SK-N-SH (cell line): ENCODE measurements at regions not wholly inside any gene's neighbourhood (a gene's known extent, or its start where the extent isn't known, plus 50 kb on each side); places are given as distances from the start of the nearest gene placed in this dataset.

Experiments
- CTCF ChIA-PET: fragments of 300-600, 350-600 bp; formaldehyde crosslinking; extraction: SDS; loops from one replicate; lab custom pipeline; 2021; lab: Yijun Ruan, JAX
- POLR2A ChIA-PET: fragments of 350-600 bp; sonication (Branson Sonifier 250); formaldehyde crosslinking; extraction: SDS; loops from one replicate; lab custom pipeline; 2020; ENCODE audit warnings: antibody characterized with exemption, inconsistent platforms; lab: Yijun Ruan, JAX
- DNase-seq: peaks from one replicate; pipeline ENCODE4 v3.0.0; 2012
- H2AFZ ChIP-seq: fragments of 200-600 bp; sonication (generic); 2 replicates; pipeline ENCODE4 v1.8.1; 2016; ENCODE audit warnings: antibody characterized with exemption, mild to moderate bottlenecking, low read depth
- H3F3A ChIP-seq: fragments of 200-600 bp; sonication (generic); replicated peaks from 2 replicates; pipeline ENCODE3; 2016; ENCODE audit warnings: antibody characterized with exemption, mild to moderate bottlenecking; ENCODE audit not compliant: insufficient read depth
- H3K27ac ChIP-seq, 2 experiments: fragments of 200-500 bp in 1 of 2; fragments of 200-600 bp in 1 of 2; sonication (Bioruptor generic) in 1 of 2; sonication (generic), shearing (Covaris generic) in 1 of 2; 2 replicates each; pipeline versions ENCODE4 v1.5.1 to v1.6.1; 2014 to 2016; ENCODE audit warnings: low read depth in 2 of 2, inconsistent platforms in 1 of 2, low read length in 1 of 2, mild to moderate bottlenecking in 1 of 2, mixed read lengths in 1 of 2
- H3K27me3 ChIP-seq: fragments of 200-600 bp; sonication (generic), shearing (Covaris generic); 2 replicates; pipeline ENCODE4 v1.6.1; 2016; ENCODE audit warnings: mixed run types; ENCODE audit not compliant: insufficient read depth
- H3K36me3 ChIP-seq, 2 experiments: fragments of 200-500 bp in 1 of 2; fragments of 200-600 bp in 1 of 2; sonication (Bioruptor generic) in 1 of 2; sonication (generic) in 1 of 2; replicated peaks in 1 of 2; 2 replicates each; pipeline versions ENCODE3 to v1.5.1; 2014 to 2016; ENCODE audit warnings: low read length in 1 of 2, mild to moderate bottlenecking in 1 of 2; ENCODE audit not compliant: insufficient read depth in 2 of 2, control insufficient read depth in 1 of 2
- H3K4me1 ChIP-seq, 2 experiments: fragments of 200-500 bp in 1 of 2; fragments of 200-600 bp in 1 of 2; sonication (Bioruptor generic) in 1 of 2; sonication (generic), shearing (Covaris generic) in 1 of 2; 2 replicates each; pipeline versions ENCODE4 v1.5.1 to v1.6.1; 2014 to 2016; ENCODE audit warnings: low read depth in 1 of 2, low read length in 1 of 2, mixed run types in 1 of 2; ENCODE audit not compliant: insufficient read depth in 2 of 2, control insufficient read depth in 1 of 2
- H3K4me2 ChIP-seq: fragments of 200-600 bp; sonication (generic), shearing (Covaris generic); 2 replicates; pipeline ENCODE4 v1.6.1; 2017; ENCODE audit warnings: mixed run types
- H3K4me3 ChIP-seq, 2 experiments: fragments of 200-500 bp in 1 of 2; fragments of 200-600 bp in 1 of 2; sonication (Bioruptor generic) in 1 of 2; sonication (generic), shearing (Covaris generic) in 1 of 2; 2 replicates each; pipeline versions ENCODE4 v1.5.1 to v1.8.1; 2014 to 2016; ENCODE audit warnings: low read depth in 2 of 2, inconsistent platforms in 1 of 2, low read length in 1 of 2, mild to moderate bottlenecking in 1 of 2, mixed read lengths in 1 of 2, moderate library complexity in 1 of 2
- H3K79me2 ChIP-seq: fragments of 200-600 bp; sonication (generic); 2 replicates; pipeline ENCODE4 v1.8.1; 2017; ENCODE audit warnings: mild to moderate bottlenecking; ENCODE audit not compliant: insufficient read depth
- H3K9ac ChIP-seq: fragments of 200-600 bp; sonication (generic); 2 replicates; pipeline ENCODE4 v1.6.1; 2017; ENCODE audit warnings: mixed run types
- H3K9me2 ChIP-seq: fragments of 200-600 bp; sonication (generic); 2 replicates; pipeline ENCODE4 v1.6.1; 2017; ENCODE audit warnings: mixed run types
- H3K9me3 ChIP-seq: fragments of 200-600 bp; sonication (generic); 2 replicates; pipeline ENCODE4 v1.6.1; 2017; ENCODE audit warnings: mixed run types, mild to moderate bottlenecking, moderate library complexity
- H4K20me1 ChIP-seq: fragments of 200-600 bp; sonication (generic); 2 replicates; pipeline ENCODE4 v1.6.1; 2017; ENCODE audit warnings: mild to moderate bottlenecking, mixed run types; ENCODE audit not compliant: insufficient read depth
- EP300 ChIP-seq, 2 experiments: IDR thresholded peaks; 2 replicates each; pipeline versions ENCODE4 v1.4.0 to v1.6.1; 2012; ENCODE audit warnings: borderline replicate concordance in 1 of 2, low read depth in 1 of 2, low read length in 1 of 2
- EZH2phosphoT487 ChIP-seq: fragments of 200-600 bp; sonication (generic); IDR thresholded peaks from 2 replicates; pipeline ENCODE4 v1.6.1; 2017; ENCODE audit warnings: low read depth, mixed run types, mild to moderate bottlenecking, antibody characterized with exemption, moderate library complexity, borderline replicate concordance
- FOSL2 ChIP-seq: IDR thresholded peaks from 2 replicates; pipeline ENCODE4 v1.4.0; 2012; ENCODE audit warnings: low read depth, mild to moderate bottlenecking, moderate library complexity, borderline replicate concordance
- FOXJ3 ChIP-seq: sonication (generic); formaldehyde crosslinking; IDR thresholded peaks from 2 replicates; pipeline ENCODE4 v1.5.1; 2020; ENCODE audit warnings: mild to moderate bottlenecking, missing genetic modification reagents
- FOXM1 ChIP-seq: IDR thresholded peaks from 2 replicates; pipeline ENCODE4 v1.4.0; 2012; ENCODE audit warnings: low read depth, mild to moderate bottlenecking
- JUND ChIP-seq: IDR thresholded peaks from 2 replicates; pipeline ENCODE4 v1.4.0; 2012
- NFIC ChIP-seq: IDR thresholded peaks from 2 replicates; pipeline ENCODE4 v1.4.0; 2012; ENCODE audit warnings: borderline replicate concordance
- POLR2AphosphoS5 ChIP-seq: IDR thresholded peaks from 2 replicates; pipeline ENCODE4 v1.6.1; 2012; ENCODE audit warnings: low read depth, low read length
- RCOR1 ChIP-seq: fragments of 150-350 bp; IDR thresholded peaks from 2 replicates; pipeline ENCODE4 v1.6.1; 2017; ENCODE audit warnings: antibody characterized with exemption, low read length
- RFX5 ChIP-seq: IDR thresholded peaks from 2 replicates; pipeline ENCODE4 v1.6.1; 2012; ENCODE audit warnings: mild to moderate bottlenecking, improper control_type of control experiment, low read length
- SMC3 ChIP-seq: IDR thresholded peaks from 2 replicates; pipeline ENCODE4 v1.6.1; 2012; ENCODE audit warnings: low read depth, low read length, improper control_type of control experiment
- TAF1 ChIP-seq: IDR thresholded peaks from 2 replicates; pipeline ENCODE4 v1.6.1; 2012; ENCODE audit warnings: low read depth, mild to moderate bottlenecking, low read length, moderate library complexity, borderline replicate concordance
- TCF12 ChIP-seq: IDR thresholded peaks from 2 replicates; pipeline ENCODE4 v1.4.0; 2012
- TEAD4 ChIP-seq: IDR thresholded peaks from 2 replicates; pipeline ENCODE4 v1.4.0; 2012; ENCODE audit warnings: mild to moderate bottlenecking, borderline replicate concordance; ENCODE audit not compliant: insufficient read depth
- YY1 ChIP-seq: IDR thresholded peaks from 2 replicates; pipeline ENCODE4 v1.4.0; 2012; ENCODE audit warnings: low read depth, mild to moderate bottlenecking
- whole genome bisulfite sequencing: methylation state at CpG from one replicate; pipeline ENCODE4 v1.1.6; 2017; ENCODE audit warnings: low lambda C conversion rate; 5-methylcytosine and 5-hydroxymethylcytosine counted together
- TF ChIP-seq, protein P1 (sequence below): IDR thresholded peaks from 2 replicates; pipeline ENCODE4 v1.4.0; 2012; ENCODE audit warnings: low read depth, borderline replicate concordance
- TF ChIP-seq, protein P2 (sequence below): IDR thresholded peaks from 2 replicates; pipeline ENCODE4 v1.4.0; 2012; ENCODE audit warnings: low read depth
- TF ChIP-seq, protein P3 (sequence below): IDR thresholded peaks from 2 replicates; pipeline ENCODE4 v1.4.0; 2012; ENCODE audit warnings: low read depth, borderline replicate concordance
- TF ChIP-seq, protein P4 (sequence below): IDR thresholded peaks from 2 replicates; pipeline ENCODE4 v1.6.1; 2012; ENCODE audit warnings: mild to moderate bottlenecking, low read depth, low read length, moderate library complexity

- TF ChIP-seq, protein P1, sequence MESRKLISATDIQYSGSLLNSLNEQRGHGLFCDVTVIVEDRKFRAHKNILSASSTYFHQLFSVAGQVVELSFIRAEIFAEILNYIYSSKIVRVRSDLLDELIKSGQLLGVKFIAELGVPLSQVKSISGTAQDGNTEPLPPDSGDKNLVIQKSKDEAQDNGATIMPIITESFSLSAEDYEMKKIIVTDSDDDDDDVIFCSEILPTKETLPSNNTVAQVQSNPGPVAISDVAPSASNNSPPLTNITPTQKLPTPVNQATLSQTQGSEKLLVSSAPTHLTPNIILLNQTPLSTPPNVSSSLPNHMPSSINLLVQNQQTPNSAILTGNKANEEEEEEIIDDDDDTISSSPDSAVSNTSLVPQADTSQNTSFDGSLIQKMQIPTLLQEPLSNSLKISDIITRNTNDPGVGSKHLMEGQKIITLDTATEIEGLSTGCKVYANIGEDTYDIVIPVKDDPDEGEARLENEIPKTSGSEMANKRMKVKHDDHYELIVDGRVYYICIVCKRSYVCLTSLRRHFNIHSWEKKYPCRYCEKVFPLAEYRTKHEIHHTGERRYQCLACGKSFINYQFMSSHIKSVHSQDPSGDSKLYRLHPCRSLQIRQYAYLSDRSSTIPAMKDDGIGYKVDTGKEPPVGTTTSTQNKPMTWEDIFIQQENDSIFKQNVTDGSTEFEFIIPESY, result no peak
- TF ChIP-seq FOXM1 (no peak), TAF1 (no peak), EP300 (IDR thresholded peaks at IDR 0.05; ENCODE audit: borderline replicate concordance in 1 of 2, low read depth in 1 of 2, low read length in 1 of 2) (no peak), FOXJ3 (no peak), FOSL2 (no peak), EZH2phosphoT487 (no peak)
These were observed 359.5 kb downstream of the CPS1 start (continued) for GRCh38 chr2:210915912-210916311.

GRCh38 chr2:210917465-210917864 lies 361.1 kb downstream of the CPS1 start:
- no peak overlapping the region for H3K9ac ChIP-seq
- no peaks in the 10 kb centered on the region for H3K79me2 ChIP-seq
- 41% methylated on average over 4 of the region's 4 CpGs for WGBS
- H3K4me3 ChIP-seq, result no peak overlapping the region
- H3F3A ChIP-seq, result no peaks in the 10 kb centered on the region
- H3K4me2 ChIP-seq, result no peak overlapping the region
- H4K20me1 ChIP-seq, result no peaks in the 10 kb centered on the region
- H3K9me3 ChIP-seq, result no peaks in the 10 kb centered on the region
- DNase-seq, result no peak
- ChIA-PET CTCF (no interaction called here), POLR2A (no interaction called here)
- H3K4me1 ChIP-seq, result no peaks in the 10 kb centered on the region
- no peak overlapping the region for H3K27ac ChIP-seq
- no peak overlapping the region for H2AFZ ChIP-seq
- H3K27me3 ChIP-seq, result no peaks in the 10 kb centered on the region
- no peaks in the 10 kb centered on the region for H3K9me2 ChIP-seq
- TF ChIP-seq, protein P2, sequence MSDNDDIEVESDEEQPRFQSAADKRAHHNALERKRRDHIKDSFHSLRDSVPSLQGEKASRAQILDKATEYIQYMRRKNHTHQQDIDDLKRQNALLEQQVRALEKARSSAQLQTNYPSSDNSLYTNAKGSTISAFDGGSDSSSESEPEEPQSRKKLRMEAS, result no peak
- TF ChIP-seq, protein P3, sequence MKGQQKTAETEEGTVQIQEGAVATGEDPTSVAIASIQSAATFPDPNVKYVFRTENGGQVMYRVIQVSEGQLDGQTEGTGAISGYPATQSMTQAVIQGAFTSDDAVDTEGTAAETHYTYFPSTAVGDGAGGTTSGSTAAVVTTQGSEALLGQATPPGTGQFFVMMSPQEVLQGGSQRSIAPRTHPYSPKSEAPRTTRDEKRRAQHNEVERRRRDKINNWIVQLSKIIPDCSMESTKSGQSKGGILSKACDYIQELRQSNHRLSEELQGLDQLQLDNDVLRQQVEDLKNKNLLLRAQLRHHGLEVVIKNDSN, result no peak
- no peak for TF ChIP-seq TAF1
- no peaks in the 10 kb centered on the region for H3K36me3 ChIP-seq

GRCh38 chr2:210919128-210919527 lies 362.7 kb downstream of the CPS1 start:
- Histone ChIP-seq H3K27me3 (no peaks in the 10 kb centered on the region), H3K4me3 (no peak overlapping the region), H3K4me2 (no peak overlapping the region), H3K4me1 (no peaks in the 10 kb centered on the region), H3F3A (no peaks in the 10 kb centered on the region), H2AFZ (no peak overlapping the region), H3K9me3 (no peaks in the 10 kb centered on the region), H3K27ac (no peak overlapping the region), H3K36me3 (no peaks in the 10 kb centered on the region), H3K9me2 (no peaks in the 10 kb centered on the region), H3K9ac (no peak overlapping the region), H4K20me1 (no peaks in the 10 kb centered on the region), H3K79me2 (no peaks in the 10 kb centered on the region)
- no peak for DNase-seq
- TF ChIP-seq YY1, result no peak
- TF ChIP-seq EZH2phosphoT487, result no peak
- TF ChIP-seq RCOR1, result no peak
- no peak for TF ChIP-seq NFIC
- no peak for TF ChIP-seq TCF12
- TF ChIP-seq RFX5, result no peak
- TF ChIP-seq TEAD4, result no peak
- TF ChIP-seq FOXM1, result no peak
- no peak for TF ChIP-seq POLR2AphosphoS5
- TF ChIP-seq FOSL2, result no peak
- TF ChIP-seq TAF1, result no peak
- no peak for TF ChIP-seq SMC3
- TF ChIP-seq, protein P4, sequence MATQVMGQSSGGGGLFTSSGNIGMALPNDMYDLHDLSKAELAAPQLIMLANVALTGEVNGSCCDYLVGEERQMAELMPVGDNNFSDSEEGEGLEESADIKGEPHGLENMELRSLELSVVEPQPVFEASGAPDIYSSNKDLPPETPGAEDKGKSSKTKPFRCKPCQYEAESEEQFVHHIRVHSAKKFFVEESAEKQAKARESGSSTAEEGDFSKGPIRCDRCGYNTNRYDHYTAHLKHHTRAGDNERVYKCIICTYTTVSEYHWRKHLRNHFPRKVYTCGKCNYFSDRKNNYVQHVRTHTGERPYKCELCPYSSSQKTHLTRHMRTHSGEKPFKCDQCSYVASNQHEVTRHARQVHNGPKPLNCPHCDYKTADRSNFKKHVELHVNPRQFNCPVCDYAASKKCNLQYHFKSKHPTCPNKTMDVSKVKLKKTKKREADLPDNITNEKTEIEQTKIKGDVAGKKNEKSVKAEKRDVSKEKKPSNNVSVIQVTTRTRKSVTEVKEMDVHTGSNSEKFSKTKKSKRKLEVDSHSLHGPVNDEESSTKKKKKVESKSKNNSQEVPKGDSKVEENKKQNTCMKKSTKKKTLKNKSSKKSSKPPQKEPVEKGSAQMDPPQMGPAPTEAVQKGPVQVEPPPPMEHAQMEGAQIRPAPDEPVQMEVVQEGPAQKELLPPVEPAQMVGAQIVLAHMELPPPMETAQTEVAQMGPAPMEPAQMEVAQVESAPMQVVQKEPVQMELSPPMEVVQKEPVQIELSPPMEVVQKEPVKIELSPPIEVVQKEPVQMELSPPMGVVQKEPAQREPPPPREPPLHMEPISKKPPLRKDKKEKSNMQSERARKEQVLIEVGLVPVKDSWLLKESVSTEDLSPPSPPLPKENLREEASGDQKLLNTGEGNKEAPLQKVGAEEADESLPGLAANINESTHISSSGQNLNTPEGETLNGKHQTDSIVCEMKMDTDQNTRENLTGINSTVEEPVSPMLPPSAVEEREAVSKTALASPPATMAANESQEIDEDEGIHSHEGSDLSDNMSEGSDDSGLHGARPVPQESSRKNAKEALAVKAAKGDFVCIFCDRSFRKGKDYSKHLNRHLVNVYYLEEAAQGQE, result no peak
- no peak for TF ChIP-seq JUND
- CTCF ChIA-PET, result no interaction called here
- POLR2A ChIA-PET, result no interaction called here
